HCT116 (cell line): ENCODE measurements at regions not wholly inside any gene's neighbourhood (a gene's known extent, or its start where the extent isn't known, plus 50 kb on each side); places are given as distances from the start of the nearest gene placed in this dataset.

Experiments used
- CBX3 ChIP-seq: IDR thresholded peaks from 2 replicates; pipeline ENCODE4 v1.6.1; 2012; ENCODE audit warnings: low read depth
- CTCF ChIP-seq, 3 experiments: fragments of 200-600 bp in 1 of 3; sonication (generic) in 1 of 3; IDR thresholded peaks in 2 of 3; conservative IDR thresholded peaks in 1 of 3; 2 replicates each; pipeline ENCODE4 v1.5.1; 2012 to 2017; ENCODE audit warnings: low read depth in 2 of 3, low read length in 2 of 3, antibody characterized with exemption in 1 of 3, borderline replicate concordance in 1 of 3, control low read depth in 1 of 3, mild to moderate bottlenecking in 1 of 3, mixed read lengths in 1 of 3, mixed run types in 1 of 3, moderate library complexity in 1 of 3; ENCODE audit not compliant: insufficient read depth in 1 of 3
- EZH2 ChIP-seq: fragments of 200-600 bp; sonication (generic); IDR thresholded peaks from 2 replicates; pipeline ENCODE4 v1.6.1; 2017; ENCODE audit warnings: antibody characterized with exemption, mixed run types
- POLR2A ChIP-seq: IDR thresholded peaks from 2 replicates; pipeline ENCODE4 v1.7.0; 2011; ENCODE audit warnings: borderline replicate concordance; ENCODE audit not compliant: insufficient read depth, insufficient read length; ENCODE audit errors: extremely low read depth
- RAD21 ChIP-seq: IDR thresholded peaks from 2 replicates; pipeline ENCODE4 v1.6.1; 2012; ENCODE audit warnings: low read depth, mild to moderate bottlenecking
- YY1 ChIP-seq: IDR thresholded peaks from 2 replicates; pipeline ENCODE4 v1.6.1; 2011; ENCODE audit warnings: low read length, low read depth, moderate library complexity, mild to moderate bottlenecking; ENCODE audit not compliant: insufficient replicate concordance; ENCODE audit errors: extremely low read depth
- ZNF274 ChIP-seq: fragments of 200-500 bp; sonication (Bioruptor generic); IDR thresholded peaks from 2 replicates; pipeline ENCODE4 v1.6.1; 2014; ENCODE audit warnings: mild to moderate bottlenecking, low read depth, low read length, inconsistent platforms

GRCh38 chr3:34185301-34185700 lies 386.9 kb downstream of the PDCD6IP start:
- TF ChIP-seq YY1, result no peak
- no peak for TF ChIP-seq CTCF (IDR thresholded peaks at IDR 0.05 in 2 of 3, conservative IDR thresholded peaks at IDR 0.05 in 1 of 3; ENCODE audit: borderline replicate concordance in 1 of 3, insufficient read depth in 1 of 3, low read depth in 2 of 3, low read length in 2 of 3)
- TF ChIP-seq POLR2A, result no peak
- TF ChIP-seq EZH2, result no peak
- no peak for TF ChIP-seq RAD21
- no peak for TF ChIP-seq ZNF274
- TF ChIP-seq CBX3, result no peak
